ENCODE measurements at regions not wholly inside any gene's neighbourhood (a gene's known extent, or its start where the extent isn't known, plus 50 kb on each side); places are given as distances from the start of the nearest gene placed in this dataset.

- TF ChIP-seq CTCF (IDR thresholded peaks at IDR 0.05), result peak in 2 of 7 experiments; percentile 29 to 47
- TF ChIP-seq POLR2A (IDR thresholded peaks at IDR 0.05), result no peak
These were observed 252.8 kb upstream of the SLC7A11 start for GRCh38 chr4:138494931-138495330.
